ENCODE measurements at regions not wholly inside any gene's neighbourhood (a gene's known extent, or its start where the extent isn't known, plus 50 kb on each side); places are given as distances from the start of the nearest gene placed in this dataset.

DNA sequence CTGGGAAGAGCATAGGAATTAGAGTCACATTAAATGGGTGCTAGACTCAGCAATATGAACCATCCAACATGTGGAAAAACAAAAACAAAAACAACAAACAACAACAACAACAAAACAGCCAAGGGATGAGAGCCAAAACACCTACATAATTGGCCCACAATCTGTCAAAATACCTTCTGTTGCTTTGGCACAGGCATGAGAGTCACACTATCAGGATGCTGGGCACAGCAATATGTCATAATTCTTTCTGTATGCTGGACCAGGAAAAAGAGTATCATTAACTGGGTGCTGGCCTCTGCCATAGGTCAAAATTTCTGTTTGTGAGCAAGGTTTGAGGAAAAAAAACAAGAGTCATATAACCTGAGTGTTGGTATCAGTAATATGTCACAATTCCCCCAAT lies 979.1 kb upstream of the TSPY4 start:
- Histone ChIP-seq H3K4me1 (no peaks in the 10 kb centered on the region), H3K36me3 (no peaks in the 10 kb centered on the region), H3K9me3 (no peaks in the 10 kb centered on the region), H3K4me3 (no peak overlapping the region), H3K27me3 (ENCODE audit: low read depth) (no peaks in the 10 kb centered on the region), H3K27ac (no peak overlapping the region)
- ATAC-seq (no peak), DNase-seq (no peak)
- intact Hi-C loops (cut with DNase I), result no loop called here
- TF ChIP-seq, protein P1, sequence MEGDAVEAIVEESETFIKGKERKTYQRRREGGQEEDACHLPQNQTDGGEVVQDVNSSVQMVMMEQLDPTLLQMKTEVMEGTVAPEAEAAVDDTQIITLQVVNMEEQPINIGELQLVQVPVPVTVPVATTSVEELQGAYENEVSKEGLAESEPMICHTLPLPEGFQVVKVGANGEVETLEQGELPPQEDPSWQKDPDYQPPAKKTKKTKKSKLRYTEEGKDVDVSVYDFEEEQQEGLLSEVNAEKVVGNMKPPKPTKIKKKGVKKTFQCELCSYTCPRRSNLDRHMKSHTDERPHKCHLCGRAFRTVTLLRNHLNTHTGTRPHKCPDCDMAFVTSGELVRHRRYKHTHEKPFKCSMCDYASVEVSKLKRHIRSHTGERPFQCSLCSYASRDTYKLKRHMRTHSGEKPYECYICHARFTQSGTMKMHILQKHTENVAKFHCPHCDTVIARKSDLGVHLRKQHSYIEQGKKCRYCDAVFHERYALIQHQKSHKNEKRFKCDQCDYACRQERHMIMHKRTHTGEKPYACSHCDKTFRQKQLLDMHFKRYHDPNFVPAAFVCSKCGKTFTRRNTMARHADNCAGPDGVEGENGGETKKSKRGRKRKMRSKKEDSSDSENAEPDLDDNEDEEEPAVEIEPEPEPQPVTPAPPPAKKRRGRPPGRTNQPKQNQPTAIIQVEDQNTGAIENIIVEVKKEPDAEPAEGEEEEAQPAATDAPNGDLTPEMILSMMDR (IDR thresholded peaks at IDR 0.05), result no peak

DNA sequence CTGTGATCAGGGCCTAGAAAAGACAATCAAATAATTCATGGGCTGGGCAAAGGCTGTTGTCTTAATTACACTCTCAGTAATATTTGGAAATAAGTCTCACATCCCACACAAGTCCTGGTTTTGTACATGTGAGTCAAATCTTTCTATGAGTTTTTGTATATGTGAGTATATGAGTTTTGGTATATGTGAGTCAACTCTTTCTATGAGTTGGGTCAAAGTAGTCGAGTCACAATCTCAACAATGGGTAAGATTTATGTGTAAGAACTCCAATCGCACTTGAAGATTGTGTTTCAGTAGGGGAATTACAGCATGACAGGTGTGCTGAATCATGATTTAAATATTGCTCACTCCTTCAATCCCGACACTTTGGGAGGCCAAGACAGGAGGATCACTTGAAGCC lies 975.5 kb upstream of the TSPY4 start:
- no peaks in the 10 kb centered on the region for H3K36me3 ChIP-seq
- TF ChIP-seq, protein P1 (IDR thresholded peaks at IDR 0.05), result no peak
- DNase-seq (no peak), ATAC-seq (no peak)
- H3K27me3 ChIP-seq (ENCODE audit: low read depth), result no peaks in the 10 kb centered on the region
- H3K27ac ChIP-seq, result no peak overlapping the region
- H3K4me1 ChIP-seq, result no peaks in the 10 kb centered on the region
- no peaks in the 10 kb centered on the region for H3K9me3 ChIP-seq
- no peak overlapping the region for H3K4me3 ChIP-seq
- intact Hi-C loops (cut with DNase I), result no loop called here

DNA sequence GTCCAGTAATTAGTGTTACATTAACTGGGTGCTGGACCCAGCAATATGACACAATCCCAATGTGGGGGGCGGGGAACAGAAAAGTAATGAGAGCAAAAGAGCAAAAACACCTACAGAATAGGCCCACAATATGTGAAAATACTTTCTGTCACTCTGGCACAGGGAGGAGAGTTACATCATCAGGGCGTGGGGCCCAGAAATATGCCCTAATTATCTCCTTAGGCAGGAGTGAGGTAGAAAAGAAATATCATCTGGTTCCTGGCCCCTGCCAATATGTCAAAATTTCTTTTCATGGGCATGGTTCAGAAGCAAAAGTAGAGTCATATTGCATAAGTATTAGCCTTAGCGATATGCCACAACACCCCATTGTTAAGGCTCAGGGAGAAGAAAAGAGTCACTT lies 959.8 kb upstream of the TSPY4 start:
- Histone ChIP-seq H3K27me3 (ENCODE audit: low read depth) (no peaks in the 10 kb centered on the region), H3K4me3 (no peak overlapping the region), H3K9me3 (no peaks in the 10 kb centered on the region), H3K4me1 (no peaks in the 10 kb centered on the region), H3K27ac (no peak overlapping the region), H3K36me3 (no peaks in the 10 kb centered on the region)
- TF ChIP-seq, protein P1 (IDR thresholded peaks at IDR 0.05), result no peak
- DNase-seq, result no peak
- intact Hi-C loops (cut with DNase I), result no loop called here
- ATAC-seq, result no peak

DNA sequence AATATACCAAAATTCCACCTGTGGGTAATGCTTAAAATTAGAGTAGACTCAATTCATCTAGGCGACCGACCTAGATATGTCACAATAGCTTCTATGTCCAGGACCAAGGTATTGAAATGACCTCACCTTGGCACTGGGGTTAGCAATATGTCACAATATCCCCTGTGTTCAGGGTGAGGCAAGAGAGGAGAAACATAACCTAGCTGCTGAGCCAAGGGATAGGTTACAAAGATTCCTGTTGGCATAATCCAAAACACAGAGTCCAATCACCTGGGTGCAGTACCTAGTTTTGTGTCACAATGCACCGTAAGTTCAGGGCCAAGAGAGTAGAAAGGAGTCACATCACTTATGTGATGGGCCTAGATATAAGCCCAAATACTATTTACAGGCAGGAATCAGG lies 957.5 kb upstream of the TSPY4 start:
- DNase-seq (no peak), ATAC-seq (no peak)
- H3K27me3 ChIP-seq (ENCODE audit: low read depth), result no peaks in the 10 kb centered on the region
- intact Hi-C loops (cut with DNase I), result no loop called here
- H3K36me3 ChIP-seq, result no peaks in the 10 kb centered on the region
- no peak overlapping the region for H3K4me3 ChIP-seq
- no peaks in the 10 kb centered on the region for H3K9me3 ChIP-seq
- no peak overlapping the region for H3K27ac ChIP-seq
- no peaks in the 10 kb centered on the region for H3K4me1 ChIP-seq
- TF ChIP-seq, protein P1 (IDR thresholded peaks at IDR 0.05), result no peak

DNA sequence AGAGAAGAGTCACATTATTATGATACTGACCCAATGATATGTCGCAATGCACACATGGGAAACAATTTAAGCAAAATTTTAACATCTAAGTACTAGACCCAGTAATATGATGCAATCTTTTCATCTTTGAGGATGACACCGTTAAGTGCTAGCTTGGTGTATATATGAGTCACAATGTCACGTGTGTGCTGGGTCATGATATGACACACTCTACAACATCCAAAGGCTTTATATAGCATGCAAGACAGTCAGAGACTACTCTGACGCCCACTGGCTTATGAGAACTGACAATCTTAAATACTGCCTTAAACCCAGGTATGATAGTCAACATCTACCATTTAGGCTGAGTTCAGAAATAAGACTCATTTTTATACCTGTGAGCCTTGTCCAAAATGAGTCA lies 955.8 kb upstream of the TSPY4 start:
- Histone ChIP-seq H3K9me3 (no peaks in the 10 kb centered on the region), H3K36me3 (no peaks in the 10 kb centered on the region), H3K27me3 (ENCODE audit: low read depth) (no peaks in the 10 kb centered on the region), H3K27ac (no peak overlapping the region), H3K4me3 (no peak overlapping the region), H3K4me1 (no peaks in the 10 kb centered on the region)
- DNase-seq (no peak), ATAC-seq (no peak)
- TF ChIP-seq, protein P1 (IDR thresholded peaks at IDR 0.05), result no peak
- intact Hi-C loops (cut with DNase I), result no loop called here

DNA sequence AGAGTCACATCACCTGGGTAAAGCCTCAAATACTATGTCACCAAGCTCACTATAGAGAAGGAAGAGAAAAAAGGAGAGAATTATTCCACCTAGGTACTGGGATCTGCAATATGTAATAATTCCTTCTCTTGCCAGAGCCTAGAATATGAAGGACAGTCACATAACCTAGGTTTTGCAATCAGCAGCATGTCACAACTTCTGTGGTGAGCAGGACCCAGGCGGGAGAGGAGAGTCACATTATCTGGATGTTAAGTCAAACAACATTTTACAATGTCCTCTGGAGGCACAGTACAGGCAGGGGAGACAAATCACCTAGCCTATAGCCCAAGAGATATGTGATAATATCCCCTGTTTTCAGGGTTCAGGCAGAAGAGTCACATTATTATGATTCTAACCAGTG lies 951.2 kb upstream of the TSPY4 start:
- Histone ChIP-seq H3K4me1 (no peaks in the 10 kb centered on the region), H3K36me3 (no peaks in the 10 kb centered on the region), H3K4me3 (no peak overlapping the region), H3K27ac (no peak overlapping the region), H3K9me3 (no peaks in the 10 kb centered on the region), H3K27me3 (ENCODE audit: low read depth) (no peaks in the 10 kb centered on the region)
- TF ChIP-seq, protein P1 (IDR thresholded peaks at IDR 0.05), result no peak
- no peak for DNase-seq
- ATAC-seq, result no peak
- intact Hi-C loops (cut with DNase I), result no loop called here
